Posterior vena cava (tissue), 2 donors: ENCODE measurements at regions not wholly inside any gene's neighbourhood (a gene's known extent, or its start where the extent isn't known, plus 50 kb on each side); places are given as distances from the start of the nearest gene placed in this dataset.

Source experiments
- DNase-seq: peaks from one replicate; pipeline ENCODE4 v3.0.0-alpha.2; 2020; ENCODE audit warnings: low spot score
- intact Hi-C, 2 donors: fragments of 100-400 bp; cut with DNase I; formaldehyde crosslinking; loops; one replicate each; pipeline versions ENCODE4 v1.14.1 to v1.14.2; 2022 to 2023
- donor health status: DM: yes; HTN: yes; CAD: no.
- donor health status: DM: yes; HTN: yes; CAD: no.

- intact Hi-C loops, result no loop called here
- DNase-seq, result no peak
Observed at GRCh38 chr3:5423076-5423475, 235.6 kb downstream of the EDEM1 start.

- DNase-seq, result no peak
- intact Hi-C loops, result no loop called here
Observed at GRCh38 chr3:5423523-5423922, 236.0 kb downstream of the EDEM1 start.

GRCh38 chr3:5425371-5425770 is 237.9 kb downstream of the EDEM1 start:
- no peak for DNase-seq
- intact Hi-C loops, result no loop called here

GRCh38 chr3:5426094-5426883 is 238.8 kb downstream of the EDEM1 start:
- DNase-seq, result peak; percentile 90
- intact Hi-C loops, result no loop called here

GRCh38 chr3:5427021-5427420 is 239.5 kb downstream of the EDEM1 start:
- intact Hi-C loops, result no loop called here
- DNase-seq, result no peak

- intact Hi-C loops, result no loop called here
- no peak for DNase-seq
Observed at GRCh38 chr3:5427938-5428337, 240.4 kb downstream of the EDEM1 start.

GRCh38 chr3:5428607-5429516 is 241.4 kb downstream of the EDEM1 start:
- intact Hi-C loops, result no loop called here
- no peak for DNase-seq

- intact Hi-C loops, result no loop called here
- DNase-seq, result no peak
Observed at GRCh38 chr3:5429517-5429890, 242.0 kb downstream of the EDEM1 start.

- intact Hi-C loops, result no loop called here
- DNase-seq, result no peak
Observed at GRCh38 chr3:5430701-5431100, 243.2 kb downstream of the EDEM1 start.

- intact Hi-C loops, result no loop called here
- DNase-seq, result no peak
Observed at GRCh38 chr3:5431146-5431545, 243.6 kb downstream of the EDEM1 start.

GRCh38 chr3:5431811-5432378 is 244.4 kb downstream of the EDEM1 start:
- no peak for DNase-seq
- intact Hi-C loops, result no loop called here

- no peak for DNase-seq
- intact Hi-C loops, result no loop called here
Observed at GRCh38 chr3:5437296-5437782, 249.8 kb downstream of the EDEM1 start.

GRCh38 chr3:5437783-5438323 is 250.3 kb downstream of the EDEM1 start:
- intact Hi-C loops, result no loop called here
- DNase-seq, result no peak

- intact Hi-C loops, result no loop called here
- DNase-seq, result no peak
Observed at GRCh38 chr3:5441401-5441800, 253.9 kb downstream of the EDEM1 start.

- DNase-seq, result no peak
- intact Hi-C loops, result no loop called here
Observed at GRCh38 chr3:5442106-5442785, 254.7 kb downstream of the EDEM1 start.

GRCh38 chr3:5442786-5443138 is 255.3 kb downstream of the EDEM1 start:
- intact Hi-C loops, result no loop called here
- no peak for DNase-seq

GRCh38 chr3:5444253-5444652 is 256.7 kb downstream of the EDEM1 start:
- intact Hi-C loops, result no loop called here
- no peak for DNase-seq

- intact Hi-C loops, result no loop called here
- DNase-seq, result no peak
Observed at GRCh38 chr3:5445676-5446201, 258.2 kb downstream of the EDEM1 start.

GRCh38 chr3:5448246-5448645 is 260.7 kb downstream of the EDEM1 start:
- intact Hi-C loops, result no loop called here
- DNase-seq, result no peak
